Left kidney (tissue), 1 donor: ENCODE measurements at regions not wholly inside any gene's neighbourhood (a gene's known extent, or its start where the extent isn't known, plus 50 kb on each side); places are given as distances from the start of the nearest gene placed in this dataset.
"Not testable (repeated sequence)": the region's sequence is repeated elsewhere in the genome, so short reads cannot be mapped to it uniquely, and the experiment has no call there.

Source experiments
- DNase-seq: peaks from one replicate; pipeline ENCODE4 v3.0.0-alpha.2; 2013

GRCh38 chr7:69052-69451 is 123.3 kb upstream of the FAM20C start:
- DNase-seq = not testable (repeated sequence)

- DNase-seq = not testable (repeated sequence)
Observed at GRCh38 chr7:69499-70123, 122.8 kb upstream of the FAM20C start.

GRCh38 chr7:70207-70606 is 122.2 kb upstream of the FAM20C start:
- not testable (repeated sequence) for DNase-seq

- not testable (repeated sequence) for DNase-seq
Observed at GRCh38 chr7:70989-71388, 121.4 kb upstream of the FAM20C start.

GRCh38 chr7:72266-73057 is 119.9 kb upstream of the FAM20C start:
- not testable (repeated sequence) for DNase-seq

- not testable (repeated sequence) for DNase-seq
Observed at GRCh38 chr7:73058-73331, 119.4 kb upstream of the FAM20C start.

GRCh38 chr7:74008-74540 is 118.3 kb upstream of the FAM20C start:
- DNase-seq = not testable (repeated sequence)

GRCh38 chr7:75511-75910 is 116.9 kb upstream of the FAM20C start:
- not testable (repeated sequence) for DNase-seq

GRCh38 chr7:76202-76601 is 116.2 kb upstream of the FAM20C start:
- DNase-seq = not testable (repeated sequence)

GRCh38 chr7:76829-77395 is 115.5 kb upstream of the FAM20C start:
- not testable (repeated sequence) for DNase-seq

GRCh38 chr7:78862-79261 is 113.5 kb upstream of the FAM20C start:
- not testable (repeated sequence) for DNase-seq

- DNase-seq = not testable (repeated sequence)
Observed at GRCh38 chr7:79400-80055, 112.8 kb upstream of the FAM20C start.

- no peak for DNase-seq
Observed at GRCh38 chr7:80259-81067, 111.9 kb upstream of the FAM20C start.

- DNase-seq = no peak
Observed at GRCh38 chr7:81068-81925, 111.1 kb upstream of the FAM20C start.

GRCh38 chr7:81926-82756 is 110.2 kb upstream of the FAM20C start:
- no peak for DNase-seq

GRCh38 chr7:82757-83155 is 109.6 kb upstream of the FAM20C start:
- DNase-seq = no peak

GRCh38 chr7:83441-83840 is 108.9 kb upstream of the FAM20C start:
- DNase-seq = no peak

- no peak for DNase-seq
Observed at GRCh38 chr7:83861-84632, 108.3 kb upstream of the FAM20C start.

- no peak for DNase-seq
Observed at GRCh38 chr7:84633-85020, 107.7 kb upstream of the FAM20C start.
